Caco-2 (cell line): ENCODE measurements at regions not wholly inside any gene's neighbourhood (a gene's known extent, or its start where the extent isn't known, plus 50 kb on each side); places are given as distances from the start of the nearest gene placed in this dataset.

Source experiments
- BruUV-seq: library from RNA; stranded (reverse); fragments of 400-500 nt; replicated peaks from 2 replicates; lab custom pipeline; 2021; lab: Mats Ljungman, UMichigan
- CTCF ChIA-PET: fragments of 300-600 bp; sonication (Branson Sonifier 250); formaldehyde crosslinking; loops from one replicate; lab custom pipeline; 2022; ENCODE audit warnings: antibody characterized with exemption; lab: Charles Lee
- POLR2A ChIA-PET: fragments of 300-600 bp; sonication (Branson Sonifier 250); formaldehyde crosslinking; loops from one replicate; lab custom pipeline; 2022; ENCODE audit warnings: antibody characterized with exemption; lab: Charles Lee
- DNase-seq, 2 experiments: peaks; one replicate each; pipeline versions ENCODE4 v3.0.0 to v3.0.0-alpha.2; 2020 to 2022
- H3K27me3 ChIP-seq: replicated peaks from 2 replicates; pipeline ENCODE4 v1.6.0; 2011; ENCODE audit warnings: low read length; ENCODE audit not compliant: control insufficient read depth, insufficient read depth
- H3K36me3 ChIP-seq: 2 replicates; pipeline ENCODE4 v1.5.1; 2011; ENCODE audit warnings: low read length; ENCODE audit not compliant: control insufficient read depth, insufficient read depth
- H3K4me1 ChIP-seq: fragments of 250-450 bp; sonication (Bioruptor Pico); 2 replicates; pipeline ENCODE4 v1.5.1; 2020; ENCODE audit warnings: mild to moderate bottlenecking
- H3K4me3 ChIP-seq: 2 replicates; pipeline ENCODE4 v1.5.1; 2011; ENCODE audit warnings: low read depth, mild to moderate bottlenecking, control low read depth, low read length
- H3K9me3 ChIP-seq: fragments of 250-450 bp; sonication (Bioruptor Pico); 2 replicates; pipeline ENCODE4 v1.5.1; 2020; ENCODE audit warnings: mild to moderate bottlenecking, moderate library complexity
- H3K27ac Mint-ChIP-seq: one replicate; pipeline ENCODE4 v1.8.0; 2022; ENCODE audit warnings: mixed read lengths; ENCODE audit not compliant: unreplicated experiment
- H3K27me3 Mint-ChIP-seq: one replicate; pipeline ENCODE4 v1.8.0; 2022; ENCODE audit warnings: mixed read lengths; ENCODE audit not compliant: insufficient read depth, unreplicated experiment
- H3K36me3 Mint-ChIP-seq: one replicate; pipeline ENCODE4 v1.8.0; 2022; ENCODE audit warnings: mild to moderate bottlenecking, mixed read lengths; ENCODE audit not compliant: insufficient read depth, unreplicated experiment
- H3K4me1 Mint-ChIP-seq: one replicate; pipeline ENCODE4 v1.8.0; 2022; ENCODE audit warnings: low read depth, mixed read lengths; ENCODE audit not compliant: unreplicated experiment
- H3K4me3 Mint-ChIP-seq: one replicate; pipeline ENCODE4 v1.8.0; 2022; ENCODE audit warnings: mild to moderate bottlenecking, moderate library complexity, mixed read lengths; ENCODE audit not compliant: unreplicated experiment
- H3K9me3 Mint-ChIP-seq: one replicate; pipeline ENCODE4 v1.8.0; 2022; ENCODE audit warnings: mixed read lengths; ENCODE audit not compliant: unreplicated experiment
- CTCF ChIP-seq, 2 experiments: fragments of 200-600 bp in 1 of 2; IDR thresholded peaks; 1 replicate in 1 of 2; 2 replicates in 1 of 2; pipeline versions ENCODE4 v1.5.1 to v1.8.0; 2011 to 2022; ENCODE audit warnings: antibody characterized with exemption in 1 of 2, control low read depth in 1 of 2, inconsistent platforms in 1 of 2, low read depth in 1 of 2, low read length in 1 of 2, mild to moderate bottlenecking in 1 of 2, moderate library complexity in 1 of 2; ENCODE audit not compliant: insufficient read depth in 1 of 2, severe bottlenecking in 1 of 2, unreplicated experiment in 1 of 2
- intact Hi-C: fragments of 100-400 bp; cut with micrococcal nuclease; formaldehyde crosslinking; loops from one replicate; pipeline ENCODE4 v1.10.0; 2022; ENCODE audit not compliant: unreplicated experiment

- H3K4me1 Mint-ChIP-seq: no peaks in the 10 kb centered on the region
- Histone ChIP-seq H3K4me3 (no peak overlapping the region), H3K4me1 (no peaks in the 10 kb centered on the region), H3K9me3 (no peaks in the 10 kb centered on the region), H3K27me3 (no peaks in the 10 kb centered on the region), H3K36me3 (no peaks in the 10 kb centered on the region)
- no peak for TF ChIP-seq CTCF (IDR thresholded peaks at IDR 0.05; ENCODE audit: insufficient read depth in 1 of 2, low read depth in 1 of 2, low read length in 1 of 2, severe bottlenecking in 1 of 2, unreplicated experiment in 1 of 2)
- POLR2A ChIA-PET: no interaction called here
- CTCF ChIA-PET: no interaction called here
- no peak overlapping the region for H3K27ac Mint-ChIP-seq
- intact Hi-C loops: no loop called here
- peaks cover 7% of the 10 kb centered on the region for H3K27me3 Mint-ChIP-seq
- DNase-seq: no peak
- H3K9me3 Mint-ChIP-seq: no peaks in the 10 kb centered on the region
- no peak overlapping the region for H3K4me3 Mint-ChIP-seq
- no peaks in the 10 kb centered on the region for H3K36me3 Mint-ChIP-seq
- BruUV-seq: no TSS peak
These were observed 80.1 kb upstream of the ROBO1 start for GRCh38 chr3:79847928-79848327.

GRCh38 chr3:79846148-79846933 is 78.5 kb upstream of the ROBO1 start:
- H3K4me1 ChIP-seq: no peaks in the 10 kb centered on the region
- intact Hi-C loops: loop anchor here (1.0 kb wide), 1 partner anchor 325 kb away; no protein-coding TSS in a partner anchor
- Mint-ChIP-seq H3K4me1 (no peaks in the 10 kb centered on the region), H3K9me3 (no peaks in the 10 kb centered on the region), H3K36me3 (no peaks in the 10 kb centered on the region), H3K27ac (no peak overlapping the region), H3K27me3 (peaks cover 7% of the 10 kb centered on the region), H3K4me3 (no peak overlapping the region)
- peak; percentile 42 to 62 for TF ChIP-seq CTCF (IDR thresholded peaks at IDR 0.05; ENCODE audit: insufficient read depth in 1 of 2, low read depth in 1 of 2, low read length in 1 of 2, severe bottlenecking in 1 of 2, unreplicated experiment in 1 of 2)
- ChIA-PET POLR2A (no interaction called here), CTCF (no interaction called here)
- H3K4me3 ChIP-seq: no peak overlapping the region
- no peaks in the 10 kb centered on the region for H3K36me3 ChIP-seq
- H3K27me3 ChIP-seq: no peaks in the 10 kb centered on the region
- H3K9me3 ChIP-seq: no peaks in the 10 kb centered on the region
- peak in 1 of 2 experiments; percentile 21 for DNase-seq
- BruUV-seq: no TSS peak

GRCh38 chr3:79845546-79845945 is 77.7 kb upstream of the ROBO1 start:
- Mint-ChIP-seq H3K36me3 (no peaks in the 10 kb centered on the region), H3K4me3 (no peak overlapping the region), H3K9me3 (no peaks in the 10 kb centered on the region), H3K4me1 (no peaks in the 10 kb centered on the region), H3K27ac (no peak overlapping the region), H3K27me3 (peaks cover 4% of the 10 kb centered on the region)
- CTCF ChIA-PET: no interaction called here
- Histone ChIP-seq H3K4me3 (no peak overlapping the region), H3K4me1 (no peaks in the 10 kb centered on the region), H3K36me3 (no peaks in the 10 kb centered on the region), H3K9me3 (no peaks in the 10 kb centered on the region), H3K27me3 (no peaks in the 10 kb centered on the region)
- DNase-seq: no peak
- intact Hi-C loops: no loop called here
- no peak for TF ChIP-seq CTCF (IDR thresholded peaks at IDR 0.05; ENCODE audit: insufficient read depth in 1 of 2, low read depth in 1 of 2, low read length in 1 of 2, severe bottlenecking in 1 of 2, unreplicated experiment in 1 of 2)
- POLR2A ChIA-PET: no interaction called here
- BruUV-seq: no TSS peak
